Keratinocyte (primary cell): ENCODE measurements at regions not wholly inside any gene's neighbourhood (a gene's known extent, or its start where the extent isn't known, plus 50 kb on each side); places are given as distances from the start of the nearest gene placed in this dataset.

Experiments
- EZH2 ChIP-seq: IDR thresholded peaks from one replicate; pipeline ENCODE4 v1.6.1; 2012; ENCODE audit warnings: inconsistent platforms, mild to moderate bottlenecking, low read length, moderate library complexity
- TF ChIP-seq, protein P1 (sequence below), 3 experiments: IDR thresholded peaks in 1 of 3; conservative IDR thresholded peaks in 1 of 3; optimal IDR thresholded peaks in 1 of 3; 2 replicates in 2 of 3; 3 replicates in 1 of 3; pipeline versions ENCODE3 to v1.5.1; 2011; ENCODE audit warnings: low read length in 3 of 3, mild to moderate bottlenecking in 3 of 3, moderate library complexity in 2 of 3, control low read depth in 1 of 3, inconsistent platforms in 1 of 3; ENCODE audit not compliant: insufficient read depth in 2 of 3; ENCODE audit errors: extremely low read depth in 1 of 3

DNA sequence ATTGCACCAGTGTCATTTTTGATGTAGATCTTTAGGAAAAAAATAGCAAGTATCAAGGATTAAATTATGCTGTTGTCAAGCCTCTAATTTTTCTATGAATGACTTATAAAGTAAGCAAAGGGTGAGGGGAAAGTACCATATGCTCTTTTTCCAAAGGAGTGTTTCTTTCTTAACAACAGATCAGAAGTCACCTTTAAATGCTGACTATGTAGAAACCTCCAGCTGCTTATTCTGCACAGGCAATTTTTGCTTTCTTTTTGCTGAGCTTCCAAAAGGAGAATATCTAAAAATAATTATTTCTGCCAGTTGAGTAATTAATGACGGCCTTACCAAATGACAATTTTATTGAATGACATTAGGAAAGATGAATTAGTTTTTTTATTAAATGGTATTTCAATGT is 390.6 kb upstream of the MANEA start:
- TF ChIP-seq EZH2: no peak
- TF ChIP-seq, protein P1, sequence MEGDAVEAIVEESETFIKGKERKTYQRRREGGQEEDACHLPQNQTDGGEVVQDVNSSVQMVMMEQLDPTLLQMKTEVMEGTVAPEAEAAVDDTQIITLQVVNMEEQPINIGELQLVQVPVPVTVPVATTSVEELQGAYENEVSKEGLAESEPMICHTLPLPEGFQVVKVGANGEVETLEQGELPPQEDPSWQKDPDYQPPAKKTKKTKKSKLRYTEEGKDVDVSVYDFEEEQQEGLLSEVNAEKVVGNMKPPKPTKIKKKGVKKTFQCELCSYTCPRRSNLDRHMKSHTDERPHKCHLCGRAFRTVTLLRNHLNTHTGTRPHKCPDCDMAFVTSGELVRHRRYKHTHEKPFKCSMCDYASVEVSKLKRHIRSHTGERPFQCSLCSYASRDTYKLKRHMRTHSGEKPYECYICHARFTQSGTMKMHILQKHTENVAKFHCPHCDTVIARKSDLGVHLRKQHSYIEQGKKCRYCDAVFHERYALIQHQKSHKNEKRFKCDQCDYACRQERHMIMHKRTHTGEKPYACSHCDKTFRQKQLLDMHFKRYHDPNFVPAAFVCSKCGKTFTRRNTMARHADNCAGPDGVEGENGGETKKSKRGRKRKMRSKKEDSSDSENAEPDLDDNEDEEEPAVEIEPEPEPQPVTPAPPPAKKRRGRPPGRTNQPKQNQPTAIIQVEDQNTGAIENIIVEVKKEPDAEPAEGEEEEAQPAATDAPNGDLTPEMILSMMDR (optimal IDR thresholded peaks at IDR 0.05 in 1 of 3, IDR thresholded peaks at IDR 0.05 in 1 of 3, conservative IDR thresholded peaks at IDR 0.05 in 1 of 3; ENCODE audit: extremely low read depth in 1 of 3, insufficient read depth in 2 of 3, low read length in 3 of 3): no peak
